ENCODE measurements at regions not wholly inside any gene's neighbourhood (a gene's known extent, or its start where the extent isn't known, plus 50 kb on each side); places are given as distances from the start of the nearest gene placed in this dataset.

DNA sequence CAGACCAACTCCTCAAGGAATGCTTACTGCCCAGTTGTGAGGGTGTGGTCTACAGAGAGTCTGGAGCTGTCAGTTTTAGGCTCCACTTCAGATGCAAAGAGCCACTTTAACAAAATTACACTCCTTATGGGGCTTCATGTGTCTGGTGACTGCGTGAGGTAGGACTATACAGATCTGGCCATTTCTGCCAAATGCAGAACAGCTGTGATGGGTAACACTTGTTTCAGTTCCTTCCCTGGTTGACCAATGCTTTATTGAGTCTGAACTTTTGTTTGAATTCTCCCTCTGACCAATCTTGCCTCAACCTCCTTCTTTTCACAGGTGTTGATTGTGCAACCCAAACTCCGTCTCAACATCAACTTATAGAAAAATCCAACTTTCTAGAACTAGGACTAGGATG, 181.2 kb downstream of the OMA1 start:
- DNase-seq, result no peak

- no peak for DNase-seq
These were observed 182.9 kb downstream of the OMA1 start for GRCh38 chr1:58363585-58363984.

- no peak for DNase-seq
These were observed 185.4 kb downstream of the OMA1 start for GRCh38 chr1:58361134-58361533.

GRCh38 chr1:58358346-58358745, 188.2 kb downstream of the OMA1 start:
- no peak for DNase-seq

GRCh38 chr1:58356402-58356801, 190.1 kb downstream of the OMA1 start:
- no peak for DNase-seq

- DNase-seq, result no peak
These were observed 193.4 kb downstream of the OMA1 start for GRCh38 chr1:58353168-58353567.

DNA sequence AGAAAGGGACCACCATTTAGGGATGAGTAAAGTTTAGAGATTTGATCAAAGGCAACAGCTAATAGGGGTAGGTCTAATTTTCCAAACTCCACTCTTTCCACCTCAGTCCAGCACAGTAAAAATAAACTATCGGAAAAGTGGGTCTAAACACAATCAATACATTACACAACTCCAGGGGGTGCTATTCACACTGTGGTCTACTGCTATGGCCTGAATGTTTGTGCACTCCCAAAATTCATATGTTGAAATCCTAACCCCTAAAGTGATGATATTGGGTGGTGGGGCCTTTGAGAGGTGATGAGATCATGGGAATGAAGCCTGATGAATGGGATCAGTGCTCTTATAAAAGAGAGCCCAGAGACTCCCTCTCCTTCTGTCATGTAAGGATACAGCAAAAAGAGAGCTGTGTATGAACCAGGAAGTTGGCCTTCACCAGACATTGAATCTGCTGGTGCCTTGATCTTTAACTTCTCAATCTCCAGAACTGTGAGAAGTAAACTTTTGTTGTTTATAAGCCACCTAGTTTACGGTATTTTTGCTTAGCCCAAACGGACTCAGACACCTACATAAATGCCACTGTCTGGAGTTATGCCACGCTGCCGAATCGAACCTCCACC, 193.9 kb downstream of the OMA1 start:
- no peak for DNase-seq

GRCh38 chr1:58346036-58346355, 200.5 kb downstream of the OMA1 start:
- no peak for DNase-seq

DNA sequence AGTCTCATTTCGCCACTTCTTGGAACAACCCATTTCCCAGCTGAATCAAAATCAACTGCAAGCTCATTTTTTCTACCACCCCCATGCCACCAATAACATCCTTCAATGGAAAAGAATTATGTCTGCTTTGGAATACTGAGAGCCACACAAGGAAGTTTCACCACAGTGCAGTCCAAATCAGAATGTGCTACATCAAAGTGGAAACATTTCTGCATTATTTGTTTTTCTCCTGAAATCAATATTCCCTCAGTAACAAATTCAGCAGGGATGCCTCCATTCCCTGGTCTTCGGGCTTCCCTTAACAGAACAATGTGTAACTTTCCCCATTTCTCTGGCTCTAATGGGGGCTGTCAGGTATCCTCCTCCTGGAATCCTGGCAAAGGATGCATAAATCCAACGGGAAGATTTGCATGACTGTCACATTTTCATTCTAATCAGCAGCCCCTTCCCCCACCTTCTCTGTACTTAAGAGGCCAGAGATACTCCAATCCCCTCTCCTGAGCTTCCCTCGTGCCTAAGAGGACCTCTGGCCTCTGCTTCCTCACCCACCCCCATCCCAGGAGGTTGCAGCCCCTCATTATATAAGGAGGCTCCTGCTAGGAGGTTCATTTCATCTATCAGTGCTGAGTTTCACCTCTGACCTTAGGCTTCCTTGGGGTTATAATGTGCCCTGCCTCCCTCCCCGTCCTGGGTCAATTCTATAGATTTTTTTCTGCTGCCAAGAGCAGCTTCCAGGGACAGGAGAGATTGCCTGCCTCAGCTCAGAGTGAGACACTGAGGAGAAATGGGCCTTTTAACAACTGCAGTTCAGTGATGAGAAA, 201.1 kb downstream of the OMA1 start:
- no peak for DNase-seq

GRCh38 chr1:58340185-58340584, 206.3 kb downstream of the OMA1 start:
- DNase-seq, result no peak

- no peak for DNase-seq
These were observed 208.4 kb downstream of the OMA1 start for GRCh38 chr1:58338081-58338480.

DNA sequence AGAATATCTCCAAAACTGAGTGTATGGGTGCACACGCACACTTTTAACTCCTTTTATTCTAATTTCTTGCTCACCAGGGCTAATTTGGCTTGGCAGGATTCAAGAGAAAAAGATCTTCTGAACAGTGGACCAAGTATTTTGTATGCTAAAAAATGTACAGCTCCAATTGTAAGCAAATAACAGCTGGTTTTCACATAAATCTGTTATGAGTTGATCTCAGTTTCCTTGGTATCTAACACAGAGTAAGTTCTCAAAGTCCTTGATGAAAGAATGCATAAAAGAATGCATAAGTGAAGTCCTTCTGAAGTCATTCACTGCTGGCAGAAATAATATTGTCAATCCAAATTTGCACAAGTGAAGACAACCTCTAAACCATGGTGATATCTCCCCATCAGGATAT, 213.0 kb downstream of the OMA1 start:
- DNase-seq, result no peak

- no peak for DNase-seq
These were observed 215.4 kb downstream of the OMA1 start for GRCh38 chr1:58331156-58331555.

GRCh38 chr1:58325866-58326265, 220.7 kb downstream of the OMA1 start:
- DNase-seq, result no peak

GRCh38 chr1:58324558-58324957, 222.0 kb downstream of the OMA1 start:
- no peak for DNase-seq

DNA sequence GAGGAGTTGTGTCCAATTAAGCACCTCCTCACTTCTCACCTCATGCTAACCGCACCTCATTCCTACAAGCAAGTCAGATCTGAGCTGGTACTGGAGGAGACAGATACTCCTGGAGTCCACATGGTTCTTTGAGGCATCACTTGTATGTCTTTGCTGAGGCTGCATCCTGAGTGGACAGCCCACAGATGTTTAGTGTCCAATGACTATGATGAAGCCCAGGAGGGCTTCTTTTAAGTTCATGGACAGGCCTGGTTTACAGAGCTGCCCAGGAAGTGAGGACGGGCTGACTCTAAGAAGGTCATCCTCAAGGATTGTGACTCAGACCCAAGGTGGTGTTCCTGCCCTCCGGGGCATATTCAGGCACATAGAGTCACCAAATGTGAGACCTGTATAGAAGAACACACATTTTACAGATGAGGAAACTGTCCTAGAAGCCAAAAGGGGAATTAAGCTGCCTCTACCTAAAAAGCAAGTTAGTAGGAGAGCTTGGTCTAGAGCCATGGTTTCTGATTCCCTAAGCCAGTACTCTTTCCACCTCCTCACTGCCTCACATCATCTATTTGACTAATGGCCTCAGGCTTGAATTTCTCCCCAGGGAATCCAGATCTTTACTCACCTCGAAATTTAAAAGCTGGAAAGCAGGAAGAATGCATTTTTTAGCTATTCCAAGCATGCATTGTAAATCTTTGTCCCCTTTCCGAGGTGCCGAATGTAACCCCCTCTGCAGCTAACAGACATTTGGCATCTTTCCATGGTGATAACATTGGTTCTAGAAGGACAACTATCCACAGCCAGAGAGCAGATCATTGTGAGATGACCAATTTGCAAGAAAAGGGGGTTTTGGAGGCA, 228.1 kb downstream of the OMA1 start:
- DNase-seq, result no peak

DNA sequence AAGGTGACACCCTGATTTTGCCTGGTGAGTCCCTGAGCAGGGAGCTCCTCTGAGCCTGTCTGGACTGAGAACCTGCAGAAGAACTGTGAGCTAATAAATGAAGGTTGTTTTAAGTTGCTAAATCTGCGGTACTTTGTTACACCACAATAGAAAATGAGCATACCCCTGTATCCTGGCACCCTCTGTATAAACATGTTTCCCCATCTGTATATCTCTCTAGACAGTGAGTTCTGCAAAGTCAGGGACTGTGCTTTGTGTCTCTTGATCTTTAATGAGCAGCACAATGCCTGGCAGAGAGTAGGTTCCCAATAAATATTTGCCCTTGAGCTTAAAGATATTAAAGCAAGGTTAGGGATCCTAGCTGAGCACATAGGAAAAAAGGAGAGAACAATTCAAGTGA, 228.8 kb downstream of the OMA1 start:
- DNase-seq, result no peak

GRCh38 chr1:58317086-58317485, 229.4 kb downstream of the OMA1 start:
- DNase-seq, result no peak

- DNase-seq, result no peak
These were observed 230.4 kb downstream of the OMA1 start for GRCh38 chr1:58316141-58316540.

GRCh38 chr1:58312971-58313563, 233.5 kb downstream of the OMA1 start:
- no peak for DNase-seq

GRCh38 chr1:58312461-58312860, 234.1 kb downstream of the OMA1 start:
- no peak for DNase-seq

DNA sequence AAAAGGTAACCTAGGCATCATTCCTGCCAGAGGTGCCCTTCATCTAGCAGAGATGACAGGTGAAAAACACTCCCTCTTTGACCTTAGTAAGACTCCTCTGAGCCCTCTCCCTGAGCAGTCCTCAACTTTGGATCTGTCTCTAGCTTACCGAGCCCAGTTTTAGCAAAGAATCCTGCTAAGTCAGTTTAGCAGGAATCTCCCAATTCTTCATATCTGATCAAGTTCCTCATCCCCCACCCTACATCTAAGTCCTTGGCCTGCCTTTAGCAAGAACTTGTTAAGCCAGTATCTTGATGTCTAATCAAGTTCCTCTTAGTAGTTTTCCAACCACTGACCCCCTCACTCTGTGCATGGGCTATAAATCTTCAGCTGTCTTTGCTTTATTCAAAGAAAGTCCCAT, 235.6 kb downstream of the OMA1 start:
- DNase-seq, result no peak

- no peak for DNase-seq
These were observed 236.1 kb downstream of the OMA1 start for GRCh38 chr1:58310469-58310868.

GRCh38 chr1:58308206-58308605, 238.3 kb downstream of the OMA1 start:
- no peak for DNase-seq
